ENCODE measurements at regions not wholly inside any gene's neighbourhood (a gene's known extent, or its start where the extent isn't known, plus 50 kb on each side); places are given as distances from the start of the nearest gene placed in this dataset.

GRCh38 chr15:98226149-98226548 is 265.6 kb downstream of the ARRDC4 start:
- Histone ChIP-seq H3K27me3 (ENCODE audit: control insufficient read depth, insufficient read depth, low read length) (no peaks in the 10 kb centered on the region), H3K4me3 (ENCODE audit: insufficient read depth, low read depth, low read length) (no peak overlapping the region), H3K36me3 (replicated peaks; ENCODE audit: control insufficient read depth, insufficient read depth, low read length) (no peaks in the 10 kb centered on the region)
- DNase-seq = no peak

- H3K27me3 ChIP-seq (ENCODE audit: control insufficient read depth, insufficient read depth, low read length) = no peaks in the 10 kb centered on the region
- no peak for DNase-seq
- no peak overlapping the region for H3K4me3 ChIP-seq (ENCODE audit: insufficient read depth, low read depth, low read length)
- no peaks in the 10 kb centered on the region for H3K36me3 ChIP-seq (replicated peaks; ENCODE audit: control insufficient read depth, insufficient read depth, low read length)
Measured at GRCh38 chr15:98226578-98226977, 266.1 kb downstream of the ARRDC4 start.

- no peaks in the 10 kb centered on the region for H3K27me3 ChIP-seq (ENCODE audit: control insufficient read depth, insufficient read depth, low read length)
- no peak for DNase-seq
- H3K4me3 ChIP-seq (ENCODE audit: insufficient read depth, low read depth, low read length) = no peak overlapping the region
- H3K36me3 ChIP-seq (replicated peaks; ENCODE audit: control insufficient read depth, insufficient read depth, low read length) = no peaks in the 10 kb centered on the region
Measured at GRCh38 chr15:98228846-98229245, 268.3 kb downstream of the ARRDC4 start.

GRCh38 chr15:98230975-98231374 is 270.5 kb downstream of the ARRDC4 start:
- no peaks in the 10 kb centered on the region for H3K36me3 ChIP-seq (replicated peaks; ENCODE audit: control insufficient read depth, insufficient read depth, low read length)
- DNase-seq = no peak
- H3K4me3 ChIP-seq (ENCODE audit: insufficient read depth, low read depth, low read length) = no peak overlapping the region
- H3K27me3 ChIP-seq (ENCODE audit: control insufficient read depth, insufficient read depth, low read length) = no peaks in the 10 kb centered on the region

GRCh38 chr15:98231696-98232440 is 271.4 kb downstream of the ARRDC4 start:
- H3K36me3 ChIP-seq (replicated peaks; ENCODE audit: control insufficient read depth, insufficient read depth, low read length) = no peaks in the 10 kb centered on the region
- no peaks in the 10 kb centered on the region for H3K27me3 ChIP-seq (ENCODE audit: control insufficient read depth, insufficient read depth, low read length)
- DNase-seq = no peak
- H3K4me3 ChIP-seq (ENCODE audit: insufficient read depth, low read depth, low read length) = no peak overlapping the region

- Histone ChIP-seq H3K4me3 (ENCODE audit: insufficient read depth, low read depth, low read length) (no peak overlapping the region), H3K27me3 (ENCODE audit: control insufficient read depth, insufficient read depth, low read length) (no peaks in the 10 kb centered on the region; the same call in 1 of the 2 replicates), H3K36me3 (replicated peaks; ENCODE audit: control insufficient read depth, insufficient read depth, low read length) (no peaks in the 10 kb centered on the region)
- no peak for DNase-seq
Measured at GRCh38 chr15:98232761-98233160, 272.3 kb downstream of the ARRDC4 start.

- Histone ChIP-seq H3K36me3 (replicated peaks; ENCODE audit: control insufficient read depth, insufficient read depth, low read length) (no peaks in the 10 kb centered on the region), H3K4me3 (ENCODE audit: insufficient read depth, low read depth, low read length) (no peak overlapping the region), H3K27me3 (ENCODE audit: control insufficient read depth, insufficient read depth, low read length) (no peaks in the 10 kb centered on the region; the same call in 1 of the 2 replicates)
- no peak for DNase-seq
Measured at GRCh38 chr15:98233873-98234272, 273.4 kb downstream of the ARRDC4 start.

GRCh38 chr15:98240303-98240702 is 279.8 kb downstream of the ARRDC4 start:
- H3K36me3 ChIP-seq (replicated peaks; ENCODE audit: control insufficient read depth, insufficient read depth, low read length) = no peaks in the 10 kb centered on the region

GRCh38 chr15:98241032-98241554 is 280.6 kb downstream of the ARRDC4 start:
- Histone ChIP-seq H3K4me3 (ENCODE audit: insufficient read depth, low read depth, low read length) (no peak overlapping the region), H3K27me3 (ENCODE audit: control insufficient read depth, insufficient read depth, low read length) (no peaks in the 10 kb centered on the region; the same call in 1 of the 2 replicates), H3K36me3 (replicated peaks; ENCODE audit: control insufficient read depth, insufficient read depth, low read length) (no peaks in the 10 kb centered on the region)
- peak; percentile 37 for DNase-seq

More at GRCh38 chr15:98240303-98240702, 279.8 kb downstream of the ARRDC4 start:
- DNase-seq = no peak
- Histone ChIP-seq H3K4me3 (ENCODE audit: insufficient read depth, low read depth, low read length) (no peak overlapping the region), H3K27me3 (ENCODE audit: control insufficient read depth, insufficient read depth, low read length) (no peaks in the 10 kb centered on the region; the same call in 1 of the 2 replicates)

- Histone ChIP-seq H3K4me3 (ENCODE audit: insufficient read depth, low read depth, low read length) (no peak overlapping the region), H3K27me3 (ENCODE audit: control insufficient read depth, insufficient read depth, low read length) (no peaks in the 10 kb centered on the region; the same call in 1 of the 2 replicates), H3K36me3 (replicated peaks; ENCODE audit: control insufficient read depth, insufficient read depth, low read length) (no peaks in the 10 kb centered on the region)
- no peak for DNase-seq
Measured at GRCh38 chr15:98257290-98257689, 296.8 kb downstream of the ARRDC4 start.

GRCh38 chr15:98263787-98264186 is 303.3 kb downstream of the ARRDC4 start:
- no peak for DNase-seq
- Histone ChIP-seq H3K36me3 (replicated peaks; ENCODE audit: control insufficient read depth, insufficient read depth, low read length) (no peaks in the 10 kb centered on the region), H3K27me3 (ENCODE audit: control insufficient read depth, insufficient read depth, low read length) (no peaks in the 10 kb centered on the region), H3K4me3 (ENCODE audit: insufficient read depth, low read depth, low read length) (no peak overlapping the region)

- H3K27me3 ChIP-seq (ENCODE audit: control insufficient read depth, insufficient read depth, low read length) = no peaks in the 10 kb centered on the region
- no peak overlapping the region for H3K4me3 ChIP-seq (ENCODE audit: insufficient read depth, low read depth, low read length)
- no peak for DNase-seq
- no peaks in the 10 kb centered on the region for H3K36me3 ChIP-seq (replicated peaks; ENCODE audit: control insufficient read depth, insufficient read depth, low read length)
Measured at GRCh38 chr15:98266295-98266694, 305.8 kb downstream of the ARRDC4 start.

GRCh38 chr15:98268163-98268562 is 307.7 kb downstream of the ARRDC4 start:
- Histone ChIP-seq H3K36me3 (replicated peaks; ENCODE audit: control insufficient read depth, insufficient read depth, low read length) (no peaks in the 10 kb centered on the region), H3K27me3 (ENCODE audit: control insufficient read depth, insufficient read depth, low read length) (no peaks in the 10 kb centered on the region), H3K4me3 (ENCODE audit: insufficient read depth, low read depth, low read length) (no peak overlapping the region)
- DNase-seq = no peak

- Histone ChIP-seq H3K4me3 (ENCODE audit: insufficient read depth, low read depth, low read length) (no peak overlapping the region), H3K27me3 (ENCODE audit: control insufficient read depth, insufficient read depth, low read length) (no peaks in the 10 kb centered on the region), H3K36me3 (replicated peaks; ENCODE audit: control insufficient read depth, insufficient read depth, low read length) (no peaks in the 10 kb centered on the region)
- DNase-seq = peak; percentile 69
Measured at GRCh38 chr15:98272625-98273024, 312.1 kb downstream of the ARRDC4 start.

- no peak for DNase-seq
- Histone ChIP-seq H3K36me3 (replicated peaks; ENCODE audit: control insufficient read depth, insufficient read depth, low read length) (no peaks in the 10 kb centered on the region), H3K4me3 (ENCODE audit: insufficient read depth, low read depth, low read length) (no peak overlapping the region), H3K27me3 (ENCODE audit: control insufficient read depth, insufficient read depth, low read length) (no peaks in the 10 kb centered on the region)
Measured at GRCh38 chr15:98276018-98276417, 315.5 kb downstream of the ARRDC4 start.
